Ascending aorta (tissue), 2 donors: ENCODE measurements at regions not wholly inside any gene's neighbourhood (a gene's known extent, or its start where the extent isn't known, plus 50 kb on each side); places are given as distances from the start of the nearest gene placed in this dataset.
"Not testable (repeated sequence)": the region's sequence is repeated elsewhere in the genome, so short reads cannot be mapped to it uniquely, and the experiment has no call there.

Source experiments
- DNase-seq, 2 donors: peaks; one replicate each; pipeline ENCODE4 v3.0.0-alpha.2; 2019; ENCODE audit warnings: low spot score in 2 of 2
- H3K27ac ChIP-seq, 2 donors: fragments of 200-600 bp; sonication (generic); one replicate each; pipeline ENCODE4 v1.5.1; 2016 to 2017; ENCODE audit warnings: mild to moderate bottlenecking in 1 of 2
- H3K27me3 ChIP-seq: fragments of 200-600 bp; sonication (generic); one replicate; pipeline ENCODE4 v1.5.1; 2017
- H3K36me3 ChIP-seq, 2 donors: fragments of 200-600 bp; sonication (generic); one replicate each; pipeline ENCODE4 v1.5.1; 2016
- H3K4me1 ChIP-seq, 2 donors: fragments of 200-600 bp; sonication (generic); one replicate each; pipeline ENCODE4 v1.5.1; 2016 to 2017; ENCODE audit warnings: mild to moderate bottlenecking in 1 of 2
- H3K4me3 ChIP-seq, 2 donors: fragments of 200-600 bp; sonication (generic); one replicate each; pipeline ENCODE4 v1.5.1; 2016 to 2017; ENCODE audit warnings: mild to moderate bottlenecking in 1 of 2
- H3K9me3 ChIP-seq, 2 donors: fragments of 200-600 bp; sonication (generic); one replicate each; pipeline ENCODE4 v1.5.1; 2016
- intact Hi-C: fragments of 100-400 bp; cut with DNase I; formaldehyde crosslinking; loops from one replicate; pipeline ENCODE4 v1.15.1; 2023
- TF ChIP-seq, protein P1 (sequence below), 3 experiments: fragments of 200-600 bp in 2 of 3; fragments of 450-650 bp in 1 of 3; sonication (generic) in 2 of 3; IDR thresholded peaks; one replicate each; pipeline ENCODE4 v1.5.1; 2016 to 2019; ENCODE audit warnings: antibody characterized with exemption in 3 of 3, mild to moderate bottlenecking in 1 of 3, moderate library complexity in 1 of 3

DNA sequence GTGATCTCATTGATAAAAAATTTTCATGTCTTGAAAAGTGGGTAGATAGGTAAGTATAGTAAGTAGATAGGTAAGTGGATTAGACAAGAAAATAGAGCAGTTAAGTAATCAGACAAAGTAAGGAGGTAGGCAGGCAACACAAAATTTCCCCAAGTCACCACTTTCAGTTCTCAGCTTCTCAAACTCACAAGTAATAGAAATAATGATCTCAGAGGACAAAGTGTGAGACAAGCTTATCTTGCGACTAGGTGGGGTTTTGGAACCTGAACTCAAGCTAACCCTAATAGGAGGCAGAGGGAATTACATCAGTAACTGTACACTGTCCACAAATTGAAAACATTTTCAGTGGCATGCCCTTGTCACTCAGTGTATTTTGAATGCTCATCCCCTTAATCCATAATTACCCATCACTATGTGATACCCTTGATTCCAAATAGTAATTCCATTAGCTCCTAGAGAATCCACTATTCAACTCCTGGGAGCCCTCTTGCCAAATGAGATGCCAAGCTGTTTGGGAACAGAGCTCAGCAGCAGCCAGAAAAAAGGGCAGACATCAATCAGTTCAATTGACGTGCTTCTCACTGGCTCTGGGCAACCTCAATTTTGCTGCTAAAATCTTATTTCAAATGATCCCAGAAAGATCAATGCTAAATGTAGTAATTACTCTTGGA, 703.2 kb downstream of the XPNPEP1 start:
- no peak for DNase-seq
- Histone ChIP-seq H3K27me3 (no peaks in the 10 kb centered on the region), H3K36me3 (no peaks in the 10 kb centered on the region), H3K9me3 (no peaks in the 10 kb centered on the region), H3K4me3 (no peak overlapping the region), H3K27ac (no peak overlapping the region), H3K4me1 (no peaks in the 10 kb centered on the region)
- intact Hi-C loops = no loop called here
- TF ChIP-seq, protein P1, sequence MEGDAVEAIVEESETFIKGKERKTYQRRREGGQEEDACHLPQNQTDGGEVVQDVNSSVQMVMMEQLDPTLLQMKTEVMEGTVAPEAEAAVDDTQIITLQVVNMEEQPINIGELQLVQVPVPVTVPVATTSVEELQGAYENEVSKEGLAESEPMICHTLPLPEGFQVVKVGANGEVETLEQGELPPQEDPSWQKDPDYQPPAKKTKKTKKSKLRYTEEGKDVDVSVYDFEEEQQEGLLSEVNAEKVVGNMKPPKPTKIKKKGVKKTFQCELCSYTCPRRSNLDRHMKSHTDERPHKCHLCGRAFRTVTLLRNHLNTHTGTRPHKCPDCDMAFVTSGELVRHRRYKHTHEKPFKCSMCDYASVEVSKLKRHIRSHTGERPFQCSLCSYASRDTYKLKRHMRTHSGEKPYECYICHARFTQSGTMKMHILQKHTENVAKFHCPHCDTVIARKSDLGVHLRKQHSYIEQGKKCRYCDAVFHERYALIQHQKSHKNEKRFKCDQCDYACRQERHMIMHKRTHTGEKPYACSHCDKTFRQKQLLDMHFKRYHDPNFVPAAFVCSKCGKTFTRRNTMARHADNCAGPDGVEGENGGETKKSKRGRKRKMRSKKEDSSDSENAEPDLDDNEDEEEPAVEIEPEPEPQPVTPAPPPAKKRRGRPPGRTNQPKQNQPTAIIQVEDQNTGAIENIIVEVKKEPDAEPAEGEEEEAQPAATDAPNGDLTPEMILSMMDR (IDR thresholded peaks at IDR 0.05) = no peak

DNA sequence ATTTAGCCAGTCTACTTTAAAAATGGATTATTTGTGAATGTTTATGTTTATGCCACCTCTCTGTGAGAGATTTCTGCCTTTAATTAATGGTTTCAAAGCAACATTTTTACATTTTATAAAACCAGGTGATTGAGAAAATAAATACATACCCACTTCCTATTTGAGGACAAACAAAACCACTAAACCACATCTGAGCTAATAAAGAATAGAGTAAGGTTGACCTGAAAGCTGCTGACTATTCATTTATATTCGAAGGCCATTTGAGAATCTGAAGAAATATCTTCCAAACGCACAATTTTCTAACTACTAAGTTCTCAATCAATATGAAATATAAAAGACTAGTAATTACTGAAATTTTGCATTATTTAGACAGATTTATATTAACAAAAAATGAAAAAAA, 705.1 kb downstream of the XPNPEP1 start:
- Histone ChIP-seq H3K27ac (no peak overlapping the region), H3K4me3 (no peak overlapping the region), H3K27me3 (no peaks in the 10 kb centered on the region), H3K4me1 (no peaks in the 10 kb centered on the region), H3K9me3 (no peaks in the 10 kb centered on the region), H3K36me3 (no peaks in the 10 kb centered on the region)
- DNase-seq = no peak
- intact Hi-C loops = no loop called here
- TF ChIP-seq, protein P1 (IDR thresholded peaks at IDR 0.05) = no peak

DNA sequence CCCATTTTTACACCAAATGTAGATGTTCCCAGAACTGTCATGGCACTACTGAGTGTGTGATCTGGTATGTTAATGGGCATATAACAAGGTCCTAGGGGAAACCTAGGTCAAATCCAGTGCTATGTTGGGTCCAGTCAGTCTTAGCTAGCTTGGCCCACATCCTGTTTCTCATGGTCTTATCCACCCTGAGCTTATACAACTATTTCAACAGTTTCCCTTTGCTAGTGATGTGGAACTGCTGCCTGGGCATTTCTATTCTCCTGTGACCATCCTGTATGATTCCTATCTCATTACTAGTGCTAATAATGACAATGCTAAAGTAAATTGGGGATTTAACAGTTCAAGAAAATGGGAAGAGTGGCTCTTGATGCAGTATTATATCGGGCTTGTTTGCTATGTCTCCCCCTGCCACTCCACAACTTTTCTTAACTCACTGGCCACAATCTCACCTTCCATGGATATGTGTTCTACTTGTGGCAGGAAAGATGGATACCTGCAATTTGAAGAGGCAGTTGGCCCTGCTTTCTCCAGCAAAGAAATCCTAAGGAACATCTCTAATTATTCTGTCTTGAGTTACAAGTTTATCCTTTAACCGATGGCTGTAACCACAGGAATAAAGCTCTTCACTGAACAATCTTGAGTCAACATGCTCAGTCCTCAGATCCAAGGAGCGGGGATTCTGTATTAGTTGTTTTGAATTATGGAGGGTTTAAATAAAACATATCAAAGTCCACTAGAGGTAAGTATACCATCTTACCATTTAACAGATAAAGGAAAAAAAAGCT, 707.8 kb downstream of the XPNPEP1 start:
- intact Hi-C loops = no loop called here

DNA sequence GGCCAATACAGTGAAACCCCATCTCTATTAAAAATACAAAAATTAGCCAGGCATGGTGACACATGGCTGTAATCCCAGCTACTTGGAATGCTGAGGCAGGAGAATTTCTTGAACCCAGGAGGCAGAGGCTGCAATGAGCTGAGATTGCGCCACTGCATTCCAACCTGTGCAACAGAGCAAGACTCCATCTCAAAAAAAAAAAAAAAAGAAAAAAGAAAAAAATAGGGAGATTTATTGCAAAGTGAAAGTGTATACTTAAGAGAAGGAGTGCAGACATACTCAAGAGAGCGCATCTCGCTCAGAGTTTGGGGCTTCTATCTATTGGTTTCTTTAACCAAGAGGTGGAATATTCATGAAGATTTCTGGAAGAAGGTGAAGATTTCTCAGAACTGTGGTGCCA, 708.4 kb downstream of the XPNPEP1 start:
- H3K27me3 ChIP-seq, DNase-seq, H3K9me3 ChIP-seq, H3K27ac ChIP-seq, H3K4me1 ChIP-seq, H3K36me3 ChIP-seq, intact Hi-C loops, H3K4me3 ChIP-seq: not testable (repeated sequence)

More for the DNA sequence above, 707.8 kb downstream of the XPNPEP1 start:
- Histone ChIP-seq H3K9me3 (no peaks in the 10 kb centered on the region), H3K36me3 (no peaks in the 10 kb centered on the region), H3K27ac (no peak overlapping the region), H3K4me1 (no peaks in the 10 kb centered on the region), H3K27me3 (no peaks in the 10 kb centered on the region), H3K4me3 (no peak overlapping the region)
- no peak for DNase-seq
- TF ChIP-seq, protein P1 (IDR thresholded peaks at IDR 0.05) = no peak

DNA sequence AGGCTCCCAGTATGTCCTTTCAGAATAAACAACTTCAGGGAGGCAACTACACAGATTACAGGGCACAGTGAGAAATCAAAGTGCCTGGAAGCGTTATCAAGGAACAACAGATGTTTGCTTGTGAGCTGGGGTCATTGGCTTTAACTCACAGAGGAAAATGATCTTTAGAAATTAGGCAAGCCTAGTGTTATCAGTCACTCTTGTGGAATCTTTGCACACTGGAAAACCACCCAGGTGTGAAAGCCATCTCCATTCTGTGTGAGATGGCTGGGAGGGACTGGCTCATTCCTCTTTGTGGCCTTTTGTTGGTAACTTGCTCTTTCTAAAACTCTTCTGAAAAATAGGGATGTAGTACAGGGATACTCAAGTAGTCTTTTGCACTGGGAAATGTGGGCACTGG, 716.0 kb downstream of the XPNPEP1 start:
- H3K27me3 ChIP-seq = no peaks in the 10 kb centered on the region
- H3K27ac ChIP-seq = no peak overlapping the region
- H3K9me3 ChIP-seq = no peaks in the 10 kb centered on the region
- DNase-seq = no peak
- no peaks in the 10 kb centered on the region for H3K36me3 ChIP-seq
- H3K4me3 ChIP-seq = no peak overlapping the region
- intact Hi-C loops = no loop called here
- H3K4me1 ChIP-seq = no peaks in the 10 kb centered on the region
- TF ChIP-seq, protein P1 (IDR thresholded peaks at IDR 0.05) = no peak

DNA sequence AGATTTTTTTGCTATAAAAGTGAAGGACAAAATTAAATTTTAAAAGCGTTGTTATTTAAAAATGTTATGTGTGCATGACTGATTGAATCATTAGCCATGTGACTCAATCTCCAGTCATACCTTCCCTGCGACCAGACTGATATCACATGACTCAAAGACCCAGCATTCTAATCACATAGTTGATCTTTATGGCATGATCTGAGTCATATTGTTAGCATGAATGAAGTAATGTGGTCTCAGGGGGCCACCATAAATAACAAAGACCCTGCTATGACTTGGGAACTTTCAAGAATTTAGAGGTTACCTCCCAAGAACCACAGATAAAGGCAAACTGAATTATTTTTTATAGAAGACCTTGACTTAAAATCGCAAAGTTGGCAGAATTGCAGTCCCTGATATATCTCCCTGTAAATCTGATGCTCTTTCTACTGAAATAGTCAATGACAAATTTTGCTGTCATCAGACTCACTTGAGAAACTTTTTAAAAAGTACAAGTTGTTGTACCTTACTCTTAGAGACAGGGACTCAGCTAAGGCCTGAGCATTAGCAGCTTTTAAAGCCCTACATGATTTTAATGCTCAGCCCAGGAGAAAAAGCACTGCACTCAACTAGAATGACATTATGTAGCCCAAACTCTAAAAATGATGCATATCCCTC, 717.3 kb downstream of the XPNPEP1 start:
- Histone ChIP-seq H3K36me3 (no peaks in the 10 kb centered on the region), H3K9me3 (no peaks in the 10 kb centered on the region), H3K27ac (no peak overlapping the region), H3K4me1 (no peaks in the 10 kb centered on the region), H3K27me3 (no peaks in the 10 kb centered on the region), H3K4me3 (no peak overlapping the region)
- no peak for DNase-seq
- intact Hi-C loops = no loop called here
- TF ChIP-seq, protein P1 (IDR thresholded peaks at IDR 0.05) = no peak
